Stimulated activated CD4-positive, alpha-beta T cell treated with anti-CD3 and anti-CD28 coated beads, TNF-alpha, amount 100 ng/mL, for 4 hours (primary cell): ENCODE measurements at regions not wholly inside any gene's neighbourhood (a gene's known extent, or its start where the extent isn't known, plus 50 kb on each side); places are given as distances from the start of the nearest gene placed in this dataset.

ENCODE experiments used
- DNase-seq, 3 experiments: peaks; one replicate each; pipeline ENCODE4 v3.0.0-alpha.2; 2020; ENCODE audit warnings: low read depth in 3 of 3

DNA sequence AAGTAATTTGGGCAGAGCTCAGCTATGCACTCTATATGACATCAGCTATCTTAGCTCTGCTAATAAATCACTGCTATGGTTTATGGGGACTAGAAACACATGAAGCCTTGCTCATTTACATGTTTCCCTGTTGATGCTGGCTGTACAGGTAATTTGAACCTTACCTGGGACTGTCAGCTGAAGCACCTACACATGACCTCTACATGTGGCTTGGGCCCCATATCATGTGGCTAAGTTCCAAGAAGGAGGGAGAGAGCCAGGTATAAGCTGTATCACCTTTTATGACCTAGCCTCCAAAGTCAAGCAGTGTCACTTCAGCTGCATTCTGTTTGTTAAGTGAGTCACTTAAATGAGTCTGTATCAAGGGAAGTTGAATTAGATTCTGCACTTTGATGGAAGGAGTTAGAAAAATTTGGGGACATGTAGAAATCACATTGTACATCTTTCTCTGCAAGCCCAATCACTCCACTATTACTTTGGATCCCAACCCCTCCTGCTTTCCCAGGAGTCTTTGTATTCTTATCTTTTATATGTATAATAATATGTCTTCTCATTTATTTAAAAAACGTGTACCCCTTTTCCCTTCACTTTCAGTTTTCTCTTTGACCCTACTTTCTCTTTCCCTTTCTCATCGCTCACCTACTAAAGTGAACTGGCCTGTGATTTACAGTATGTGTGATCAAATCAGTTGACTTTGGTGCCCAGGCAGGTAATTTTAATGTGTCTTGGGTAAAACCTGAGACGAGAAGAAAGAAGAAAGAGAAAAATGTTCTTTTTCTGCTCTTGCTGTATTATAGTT is 53.4 kb upstream of the PRKACB start:
- no peak for DNase-seq

DNA sequence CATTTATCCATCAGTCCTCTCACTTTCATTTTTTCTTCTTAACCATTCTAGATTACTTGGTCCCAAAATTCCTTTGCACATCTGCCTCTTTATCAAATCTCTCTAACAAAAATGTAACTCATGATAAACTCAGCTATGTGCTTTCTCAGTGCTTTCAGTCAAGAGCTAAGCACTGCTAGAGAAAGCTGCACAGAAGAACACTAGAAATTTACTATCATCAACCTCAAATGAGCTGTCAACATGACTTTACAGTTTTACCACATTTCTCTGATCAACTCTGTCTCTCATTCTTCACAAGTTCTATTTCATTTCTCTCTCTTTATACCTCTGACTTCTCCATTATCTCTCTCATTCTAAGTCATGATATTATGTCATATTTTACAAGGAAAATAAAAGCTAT is 54.2 kb upstream of the PRKACB start:
- DNase-seq, result no peak

DNA sequence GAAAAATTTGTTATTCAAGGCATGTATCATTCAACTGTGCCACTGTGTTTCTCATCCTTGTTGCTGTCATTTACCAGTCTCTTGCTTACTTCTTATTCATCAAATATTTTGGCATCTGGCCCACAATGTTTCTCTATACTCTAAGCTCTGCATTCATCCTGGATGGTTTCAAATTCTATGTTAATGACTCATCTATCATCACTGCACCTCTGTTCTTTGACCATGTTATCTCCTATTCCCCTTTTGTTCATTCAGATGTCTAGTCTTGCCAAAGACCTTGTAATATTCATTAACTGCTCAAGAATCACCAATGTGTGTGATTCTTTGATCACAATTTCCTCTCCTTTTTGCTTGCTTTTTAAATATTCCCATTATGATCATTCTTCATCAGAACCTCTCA is 54.6 kb upstream of the PRKACB start:
- no peak for DNase-seq

DNA sequence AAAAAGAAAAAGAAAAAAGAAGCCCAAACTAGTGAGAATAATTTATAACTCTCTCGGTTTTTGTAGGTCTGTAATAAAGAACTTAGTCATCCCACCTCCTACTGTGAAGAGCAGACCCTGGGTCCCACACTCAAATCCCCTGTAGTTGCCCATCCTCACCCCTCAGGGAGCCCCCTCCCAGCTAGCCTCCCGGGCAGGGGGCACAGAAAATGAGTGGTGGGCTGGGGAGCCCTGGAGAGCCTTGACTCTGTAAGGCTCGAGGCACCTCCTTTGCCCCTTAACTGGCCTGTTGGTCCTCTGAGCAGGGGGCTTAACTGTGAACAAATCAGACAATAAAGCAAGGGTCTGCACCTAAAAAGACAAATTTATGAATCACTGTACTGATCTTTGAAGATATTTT is 57.5 kb upstream of the PRKACB start:
- DNase-seq, result no peak

DNA sequence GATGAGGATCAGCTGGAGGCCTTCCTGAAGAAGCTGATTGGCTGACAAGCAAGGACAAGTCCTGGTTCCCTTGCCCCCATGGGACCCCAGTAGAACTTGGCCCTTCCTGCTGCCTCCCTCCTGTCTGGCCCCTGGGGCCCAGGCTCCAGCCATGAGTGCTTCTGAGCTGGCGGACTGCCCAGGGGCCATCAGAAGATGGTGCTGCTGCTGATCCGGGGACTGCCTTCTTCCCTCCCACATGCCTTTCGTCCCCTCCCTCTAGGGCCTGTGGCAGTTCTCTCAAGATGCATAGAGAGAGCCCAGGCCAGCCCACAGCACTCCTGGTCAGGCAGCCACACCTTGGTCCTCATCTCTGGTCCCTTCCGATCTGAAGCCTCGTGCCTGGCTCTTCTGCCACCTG is 57.9 kb upstream of the PRKACB start:
- DNase-seq, result no peak

DNA sequence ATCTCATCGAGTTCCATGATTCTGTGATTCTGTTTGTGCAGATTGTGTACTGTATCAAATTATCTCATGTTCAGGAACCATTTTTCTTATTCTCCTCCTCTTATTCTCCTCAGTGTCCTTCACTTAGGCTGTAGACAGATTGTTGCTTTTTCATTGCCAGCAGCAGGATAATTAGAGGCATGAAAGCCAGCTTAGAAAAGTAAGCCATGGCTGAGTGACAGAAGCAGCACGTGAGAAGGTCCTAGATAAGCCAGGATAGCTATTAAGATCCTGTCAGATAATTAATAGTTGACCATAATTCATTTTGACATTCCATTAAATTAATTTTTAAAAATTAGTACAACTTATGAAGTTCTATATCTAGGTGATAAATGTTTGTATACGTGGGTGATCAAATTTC is 60.8 kb upstream of the PRKACB start:
- DNase-seq, result no peak

DNA sequence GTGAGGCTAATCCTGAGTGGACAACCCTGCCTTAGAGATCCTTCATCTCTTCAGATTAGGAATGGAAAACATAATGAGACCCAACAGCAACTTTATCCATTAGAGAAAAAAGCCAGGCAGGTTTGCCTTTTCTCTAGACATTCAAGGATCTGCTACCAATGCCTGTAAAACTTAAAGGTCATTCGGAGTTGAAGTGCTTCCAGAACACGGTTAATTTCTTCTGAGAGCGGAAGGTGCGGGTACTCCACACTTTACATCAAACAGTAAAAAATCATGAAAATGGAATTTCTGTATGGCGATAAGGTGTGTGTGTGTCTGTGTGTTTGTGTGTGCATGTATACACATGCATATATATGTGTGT is 65.2 kb upstream of the PRKACB start:
- no peak for DNase-seq

DNA sequence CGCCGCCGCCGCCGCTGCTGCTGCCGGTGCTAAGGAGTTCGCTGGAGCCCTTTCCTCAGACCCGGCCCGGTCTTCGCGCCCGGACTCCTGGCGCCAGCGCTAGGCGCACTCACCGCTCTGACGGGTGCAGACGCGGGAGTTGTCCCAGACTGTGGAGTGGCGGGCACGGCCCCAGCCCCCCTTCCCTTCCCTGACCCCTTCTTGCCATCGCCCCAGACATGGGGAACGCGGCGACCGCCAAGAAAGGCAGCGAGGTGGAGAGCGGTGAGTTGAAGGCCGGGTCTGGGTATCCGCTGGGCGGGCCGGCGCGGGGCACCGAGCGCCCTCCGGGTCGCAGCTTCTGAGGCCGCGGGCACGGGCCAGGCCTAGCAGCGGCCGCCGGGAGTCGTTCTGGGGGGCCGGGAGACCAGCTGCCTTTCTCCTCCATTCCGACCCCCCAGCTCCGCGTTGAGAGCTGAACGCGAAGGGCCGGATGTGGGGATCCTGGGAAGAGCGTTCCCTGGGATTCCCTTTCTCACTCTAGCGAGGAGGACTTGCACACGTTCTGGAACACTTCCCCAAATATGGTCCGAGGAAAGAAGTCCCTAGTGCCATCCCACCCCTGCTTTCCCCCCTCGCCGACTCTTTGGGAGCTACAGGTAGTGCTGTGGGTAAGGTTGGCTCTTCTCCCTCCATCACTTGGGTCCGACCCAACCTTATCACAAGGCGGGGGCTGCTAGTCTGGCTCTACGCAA is 65.8 kb upstream of the PRKACB start:
- no peak for DNase-seq

DNA sequence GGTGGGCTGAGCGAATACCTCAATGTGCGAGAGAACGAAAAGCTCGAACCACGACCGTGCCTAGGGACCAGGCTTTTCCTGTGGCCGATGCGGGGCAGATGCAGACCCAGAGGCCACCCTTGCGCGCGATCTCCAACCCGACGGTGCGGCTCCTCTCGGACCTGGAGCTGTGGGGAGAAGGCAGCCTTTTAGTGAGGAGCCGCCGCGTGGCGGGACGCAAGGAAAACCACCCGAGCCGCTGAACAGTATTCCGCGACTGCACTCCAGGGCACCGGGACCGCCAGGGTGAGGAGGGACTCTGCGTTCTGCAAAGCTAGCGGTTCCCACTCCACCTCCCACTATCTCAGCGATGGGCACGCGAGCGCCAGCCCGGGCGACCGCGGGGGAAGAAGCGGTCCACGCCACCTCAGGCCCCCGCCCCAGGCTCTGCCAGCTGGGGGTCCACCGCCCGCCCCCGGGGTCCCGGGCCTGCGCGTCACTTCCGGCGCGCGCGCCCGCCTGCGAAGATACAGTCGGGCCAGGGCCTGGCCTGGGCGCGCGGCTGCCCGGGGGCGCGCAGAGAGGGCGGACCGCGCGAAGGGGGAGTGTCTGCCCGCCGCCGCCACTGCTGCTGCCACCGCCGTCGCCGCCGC is 66.5 kb upstream of the PRKACB start:
- DNase-seq, result peak; percentile 38 to 59 (median 57)

DNA sequence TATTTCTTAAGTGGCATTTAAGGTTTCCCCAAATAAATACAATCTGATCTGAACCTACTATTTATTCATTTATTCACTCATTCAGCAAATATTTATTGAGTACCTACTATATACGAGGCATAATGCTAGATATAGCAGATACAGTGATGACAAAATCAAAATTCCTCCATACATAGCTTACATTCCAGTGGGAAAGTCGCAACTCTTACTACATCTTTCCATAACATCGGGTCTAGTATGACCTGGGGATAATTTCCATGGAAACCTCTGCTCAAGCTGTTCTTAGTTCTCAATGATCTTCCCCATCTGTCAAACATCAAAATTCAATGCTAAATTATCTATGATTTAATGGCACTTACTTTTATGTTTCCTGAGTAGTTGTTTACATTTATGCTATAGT is 70.8 kb upstream of the PRKACB start:
- no peak for DNase-seq

DNA sequence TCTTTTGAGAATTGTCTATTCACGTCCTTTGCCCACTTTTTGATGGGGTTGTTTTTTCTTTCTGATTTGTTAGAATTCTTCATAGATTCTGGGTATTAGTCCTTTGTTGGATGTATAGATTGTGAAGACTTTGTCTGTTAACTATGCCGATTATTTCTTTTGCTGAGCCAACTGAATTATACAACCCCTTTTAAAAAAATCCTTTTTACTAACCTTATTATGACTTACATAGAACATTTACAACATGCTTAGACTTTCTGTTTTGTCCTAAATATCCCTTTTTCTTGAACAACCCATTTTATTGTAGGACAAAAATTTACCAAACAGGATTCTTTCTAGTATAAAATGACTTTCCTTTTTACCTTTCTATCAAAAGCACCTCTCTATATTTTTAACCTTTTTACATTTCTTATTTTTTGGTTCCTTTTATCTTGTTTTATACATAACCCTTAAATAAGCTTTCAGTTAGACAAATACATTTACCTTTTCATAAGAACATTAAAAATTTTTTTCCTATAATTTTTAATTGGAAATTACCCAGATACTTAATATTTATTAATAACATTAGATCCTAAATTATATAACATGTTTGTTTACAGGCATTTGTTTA is 70.4 kb upstream of the TTLL7 start:
- no peak for DNase-seq

DNA sequence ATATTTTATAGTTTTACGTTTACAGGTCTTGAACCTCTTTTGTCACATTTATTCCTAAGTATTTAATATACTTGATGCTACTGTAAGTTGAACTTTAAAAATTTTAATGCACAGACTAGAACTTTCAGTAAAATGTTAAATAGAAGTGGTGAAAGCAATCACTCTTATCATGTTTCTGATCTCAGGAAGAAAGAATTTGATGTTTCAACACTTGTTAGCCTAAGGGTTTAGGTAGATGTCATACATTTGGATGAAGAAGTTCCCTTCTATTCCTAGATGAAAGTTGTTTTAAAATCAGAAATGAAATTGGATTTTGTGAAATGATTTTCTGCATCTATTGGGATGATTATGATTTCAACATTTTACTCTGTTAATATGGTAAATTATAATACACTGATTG is 63.6 kb upstream of the TTLL7 start:
- no peak for DNase-seq

DNA sequence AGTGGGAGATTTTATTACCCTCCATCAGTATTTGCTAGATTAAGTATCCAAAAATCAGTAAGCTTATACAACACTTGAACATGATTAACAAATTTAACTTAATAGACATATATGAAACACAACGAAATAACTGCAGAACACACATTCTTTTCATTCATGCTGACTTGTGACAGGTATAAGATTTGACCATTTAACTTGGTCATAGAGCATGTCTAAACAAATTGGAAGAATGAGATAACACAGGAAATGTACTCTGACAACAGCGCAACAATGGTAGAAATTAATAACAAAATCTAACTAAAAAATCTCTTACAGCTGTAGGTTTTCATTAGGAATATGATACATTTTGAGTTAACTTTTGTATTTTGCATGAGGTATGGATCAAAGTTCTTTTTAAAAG is 62.4 kb upstream of the TTLL7 start:
- no peak for DNase-seq

DNA sequence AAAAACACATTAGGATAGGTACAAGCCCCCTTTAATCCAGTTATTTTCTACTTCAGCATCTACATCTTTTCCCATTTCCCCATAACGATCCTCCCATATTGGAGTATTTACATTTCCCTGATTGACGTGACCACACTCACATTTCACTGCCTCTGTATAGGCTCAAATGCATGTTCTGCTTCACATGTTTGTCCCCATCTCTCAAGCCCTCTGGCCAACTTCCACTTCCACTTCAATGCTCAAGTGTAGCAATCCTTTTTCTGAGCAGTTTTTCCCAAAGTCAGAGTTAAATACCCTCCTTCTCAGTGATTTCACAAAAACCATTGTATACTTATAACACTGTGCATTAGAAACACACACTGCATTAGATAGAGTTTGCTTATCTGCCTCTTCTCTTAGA is 61.8 kb upstream of the TTLL7 start:
- DNase-seq, result no peak

DNA sequence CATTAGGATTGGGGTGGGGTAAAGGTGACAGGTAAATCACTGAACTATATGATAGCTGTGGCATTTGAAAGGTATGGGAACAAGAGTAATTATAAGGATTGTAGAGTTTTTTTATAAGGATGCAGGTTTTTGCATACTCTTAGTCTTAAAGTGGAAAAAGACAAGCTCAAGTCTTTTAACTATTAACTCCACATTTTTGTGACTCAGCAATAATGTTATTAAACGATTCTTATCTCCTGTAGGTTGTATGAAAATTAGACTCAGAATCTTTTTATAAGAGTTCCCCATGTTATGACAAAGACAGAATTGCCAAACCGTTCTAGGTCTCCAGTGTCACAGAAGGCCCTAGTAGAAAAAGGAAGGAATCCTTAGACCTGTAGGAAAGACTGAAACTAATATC is 49.9 kb upstream of the TTLL7 start:
- DNase-seq, result no peak
